ENCODE measurements at regions not wholly inside any gene's neighbourhood (a gene's known extent, or its start where the extent isn't known, plus 50 kb on each side); places are given as distances from the start of the nearest gene placed in this dataset.

DNA sequence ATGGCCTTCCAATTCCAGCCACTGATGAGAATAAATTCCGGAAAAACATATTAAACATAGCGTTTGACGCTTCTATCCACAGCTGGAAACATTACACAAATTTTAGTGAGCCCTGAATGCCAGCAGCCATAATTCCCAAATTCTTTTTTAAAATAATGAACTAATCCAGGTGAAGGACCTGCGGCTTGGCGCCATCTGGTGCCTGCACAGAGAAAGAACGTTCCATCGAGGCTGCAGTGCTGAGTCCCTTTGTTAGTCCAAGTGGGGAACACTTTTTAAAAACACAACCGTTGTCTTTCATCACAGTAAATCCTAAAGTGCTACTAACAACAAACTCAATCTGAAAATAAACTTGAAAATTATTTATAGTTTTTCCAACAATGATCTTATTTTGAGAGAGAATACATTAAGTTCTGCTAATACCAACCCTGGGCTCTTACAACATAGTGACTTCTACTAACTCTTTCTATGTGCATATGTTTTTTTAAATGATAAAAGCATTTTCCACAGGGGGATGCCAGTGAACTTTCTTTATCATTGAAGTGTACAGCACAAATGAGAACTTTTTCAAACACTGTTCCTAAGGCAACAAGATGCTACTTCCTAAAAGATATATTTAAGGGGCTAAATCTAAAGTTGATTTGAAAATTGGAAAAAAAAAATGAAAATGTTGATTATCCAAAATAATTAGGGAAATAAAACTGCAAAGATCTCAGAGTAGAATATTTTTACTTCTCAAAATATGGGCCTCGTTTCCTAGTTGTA lies 166.9 kb upstream of the RNF32 start:
- TF ChIP-seq, protein P1, sequence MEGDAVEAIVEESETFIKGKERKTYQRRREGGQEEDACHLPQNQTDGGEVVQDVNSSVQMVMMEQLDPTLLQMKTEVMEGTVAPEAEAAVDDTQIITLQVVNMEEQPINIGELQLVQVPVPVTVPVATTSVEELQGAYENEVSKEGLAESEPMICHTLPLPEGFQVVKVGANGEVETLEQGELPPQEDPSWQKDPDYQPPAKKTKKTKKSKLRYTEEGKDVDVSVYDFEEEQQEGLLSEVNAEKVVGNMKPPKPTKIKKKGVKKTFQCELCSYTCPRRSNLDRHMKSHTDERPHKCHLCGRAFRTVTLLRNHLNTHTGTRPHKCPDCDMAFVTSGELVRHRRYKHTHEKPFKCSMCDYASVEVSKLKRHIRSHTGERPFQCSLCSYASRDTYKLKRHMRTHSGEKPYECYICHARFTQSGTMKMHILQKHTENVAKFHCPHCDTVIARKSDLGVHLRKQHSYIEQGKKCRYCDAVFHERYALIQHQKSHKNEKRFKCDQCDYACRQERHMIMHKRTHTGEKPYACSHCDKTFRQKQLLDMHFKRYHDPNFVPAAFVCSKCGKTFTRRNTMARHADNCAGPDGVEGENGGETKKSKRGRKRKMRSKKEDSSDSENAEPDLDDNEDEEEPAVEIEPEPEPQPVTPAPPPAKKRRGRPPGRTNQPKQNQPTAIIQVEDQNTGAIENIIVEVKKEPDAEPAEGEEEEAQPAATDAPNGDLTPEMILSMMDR (IDR thresholded peaks at IDR 0.05) = peak; percentile 89

DNA sequence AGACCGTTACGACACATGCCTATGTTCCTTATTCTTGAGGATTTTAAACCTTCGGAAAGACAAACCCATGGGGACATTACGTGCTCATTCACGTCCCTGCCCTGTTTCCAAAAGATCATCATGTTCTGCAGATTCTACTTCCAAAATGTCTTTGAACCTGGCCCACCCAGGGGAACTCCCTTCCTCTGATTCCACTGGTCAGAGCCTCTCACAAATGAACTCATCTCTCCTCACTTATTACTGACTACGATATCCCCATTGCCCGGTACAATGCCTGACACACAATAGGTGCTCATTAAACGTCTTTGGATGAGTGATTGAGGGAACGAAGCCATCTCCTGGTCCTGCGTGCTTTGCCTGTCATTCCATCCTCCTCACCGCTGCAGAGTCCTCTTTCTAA lies 168.3 kb upstream of the RNF32 start:
- TF ChIP-seq, protein P1 (IDR thresholded peaks at IDR 0.05) = no peak

GRCh38 chr7:156470399-156471320 lies 169.9 kb upstream of the RNF32 start:
- TF ChIP-seq, protein P1 (IDR thresholded peaks at IDR 0.05) = no peak

DNA sequence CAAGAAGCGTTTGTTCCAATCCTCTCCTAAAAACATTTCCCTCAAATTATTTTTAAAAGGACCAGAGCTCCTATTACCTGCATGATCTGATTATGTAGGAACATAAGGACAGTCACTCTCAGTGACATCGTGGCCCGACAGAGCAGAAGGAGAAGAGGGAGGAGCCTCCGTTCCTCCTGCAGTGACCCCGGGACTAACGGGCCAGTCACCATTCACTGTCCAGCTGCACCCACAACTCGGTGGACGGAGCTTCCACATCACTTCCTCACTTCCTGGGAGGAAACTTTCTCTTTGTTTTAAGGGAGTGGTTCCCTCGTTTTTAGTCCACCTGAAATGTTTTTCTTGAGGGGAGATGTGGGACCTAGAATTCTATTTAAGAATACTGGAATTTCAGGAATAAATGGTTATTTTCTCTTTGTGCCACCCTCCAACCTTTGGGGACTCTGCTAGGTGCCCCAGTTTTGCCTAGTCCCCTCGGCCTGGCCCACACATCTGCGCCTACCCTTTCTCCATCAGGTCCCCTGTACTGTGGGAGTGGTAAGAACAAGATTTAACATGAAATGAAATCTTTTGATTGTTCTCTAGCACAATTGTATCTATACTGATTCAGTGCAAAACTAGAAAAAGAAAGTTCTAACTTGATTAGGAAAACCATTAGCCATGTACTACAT lies 173.5 kb upstream of the RNF32 start:
- TF ChIP-seq, protein P1 (IDR thresholded peaks at IDR 0.05) = no peak

- TF ChIP-seq, protein P1 (IDR thresholded peaks at IDR 0.05) = no peak
These were observed 174.3 kb upstream of the RNF32 start for GRCh38 chr7:156466272-156466671.

- TF ChIP-seq, protein P1 (IDR thresholded peaks at IDR 0.05) = no peak
These were observed 175.4 kb upstream of the RNF32 start for GRCh38 chr7:156465186-156465585.

- TF ChIP-seq, protein P1 (IDR thresholded peaks at IDR 0.05) = no peak
These were observed 176.2 kb upstream of the RNF32 start for GRCh38 chr7:156464339-156464738.
